MM.1S (cell line): ENCODE measurements at regions not wholly inside any gene's neighbourhood (a gene's known extent, or its start where the extent isn't known, plus 50 kb on each side); places are given as distances from the start of the nearest gene placed in this dataset.

ENCODE experiments used
- DNase-seq: peaks from one replicate; pipeline ENCODE4 v3.0.0-alpha.2; 2015
- H2AFZ ChIP-seq: fragments of 300-600 bp; sonication (generic); 2 replicates; pipeline ENCODE4 v1.6.0; 2016; ENCODE audit warnings: antibody characterized with exemption, low read length
- H3F3A ChIP-seq: fragments of 300-600 bp; sonication (generic); 2 replicates; pipeline ENCODE4 v1.6.1; 2016; ENCODE audit warnings: mild to moderate bottlenecking, antibody characterized with exemption, low read length, moderate library complexity, mixed read lengths; ENCODE audit not compliant: insufficient read depth
- H3K27ac ChIP-seq: fragments of 300-600 bp; sonication (generic); 2 replicates; pipeline ENCODE4 v1.5.1; 2016; ENCODE audit warnings: mild to moderate bottlenecking, low read length
- H3K27me3 ChIP-seq: fragments of 300-600 bp; sonication (generic); replicated peaks from 2 replicates; pipeline ENCODE4 v1.6.0; 2016; ENCODE audit warnings: low read length; ENCODE audit not compliant: insufficient read depth
- H3K36me3 ChIP-seq: fragments of 300-600 bp; sonication (generic); replicated peaks from 2 replicates; pipeline ENCODE4 v1.6.1; 2016; ENCODE audit warnings: mild to moderate bottlenecking, low read length, mixed read lengths; ENCODE audit not compliant: insufficient read depth
- H3K4me1 ChIP-seq: fragments of 300-600 bp; sonication (generic); 2 replicates; pipeline ENCODE4 v1.6.1; 2016; ENCODE audit warnings: low read length, mixed read lengths
- H3K4me2 ChIP-seq: fragments of 300-600 bp; sonication (generic); 2 replicates; pipeline ENCODE4 v1.6.0; 2016; ENCODE audit warnings: low read depth, low read length
- H3K4me3 ChIP-seq: fragments of 300-600 bp; sonication (generic); 2 replicates; pipeline ENCODE4 v1.5.1; 2016; ENCODE audit warnings: low read length, mixed read lengths
- H3K79me2 ChIP-seq: fragments of 300-600 bp; sonication (generic); 2 replicates; pipeline ENCODE4 v1.6.1; 2016; ENCODE audit warnings: mixed run types, low read length, mixed read lengths
- H3K9ac ChIP-seq: fragments of 300-600 bp; sonication (generic); 2 replicates; pipeline ENCODE4 v1.6.1; 2016; ENCODE audit warnings: low read length, mixed read lengths
- H3K9me2 ChIP-seq: fragments of 300-600 bp; sonication (generic); replicated peaks from 2 replicates; pipeline ENCODE4 v1.6.1; 2016; ENCODE audit warnings: mild to moderate bottlenecking, low read length, mixed read lengths; ENCODE audit not compliant: insufficient read depth
- H3K9me3 ChIP-seq: fragments of 300-600 bp; sonication (generic); replicated peaks from 2 replicates; pipeline ENCODE4 v1.6.1; 2016; ENCODE audit warnings: mild to moderate bottlenecking, low read length, mixed read lengths; ENCODE audit not compliant: insufficient read depth
- H4K20me1 ChIP-seq: fragments of 300-600 bp; sonication (generic); 2 replicates; pipeline ENCODE4 v1.6.1; 2016; ENCODE audit warnings: mild to moderate bottlenecking, low read length, moderate library complexity, mixed read lengths; ENCODE audit not compliant: insufficient read depth
- CTCF ChIP-seq: fragments of 300-600 bp; sonication (generic); IDR thresholded peaks from 2 replicates; pipeline ENCODE4 v1.5.1; 2016; ENCODE audit warnings: antibody characterized with exemption, low read length, mixed read lengths
- EZH2 ChIP-seq: fragments of 300-600 bp; sonication (generic); optimal IDR thresholded peaks from 2 replicates; pipeline ENCODE3; 2017; ENCODE audit warnings: low read depth, mild to moderate bottlenecking, antibody characterized with exemption, low read length, mixed read lengths
- EZH2phosphoT487 ChIP-seq: fragments of 300-600 bp; sonication (generic); IDR thresholded peaks from 2 replicates; pipeline ENCODE4 v1.6.1; 2018; ENCODE audit warnings: antibody characterized with exemption, low read length

- no peaks in the 10 kb centered on the region for H3K79me2 ChIP-seq
Measured at GRCh38 chr14:32008602-32009193, 68.4 kb upstream of the ARHGAP5 start.

GRCh38 chr14:32009221-32009975 lies 67.7 kb upstream of the ARHGAP5 start:
- Histone ChIP-seq H3K9me3 (no peaks in the 10 kb centered on the region), H3K4me2 (no peak overlapping the region), H3K27me3 (no peaks in the 10 kb centered on the region), H3K79me2 (no peaks in the 10 kb centered on the region), H4K20me1 (no peaks in the 10 kb centered on the region), H3K27ac (no peak overlapping the region), H3K9ac (no peak overlapping the region), H2AFZ (no peak overlapping the region), H3K36me3 (no peaks in the 10 kb centered on the region), H3K4me3 (no peak overlapping the region), H3F3A (no peaks in the 10 kb centered on the region), H3K9me2 (no peaks in the 10 kb centered on the region), H3K4me1 (no peaks in the 10 kb centered on the region)
- DNase-seq: no peak
- no peak for TF ChIP-seq CTCF

More at GRCh38 chr14:32008602-32009193, 68.4 kb upstream of the ARHGAP5 start:
- no peak for DNase-seq
- Histone ChIP-seq H3K27me3 (no peaks in the 10 kb centered on the region), H3K9me3 (no peaks in the 10 kb centered on the region), H3K27ac (no peak overlapping the region), H3K4me2 (no peak overlapping the region), H3K4me3 (no peak overlapping the region), H3K9me2 (no peaks in the 10 kb centered on the region), H3F3A (no peaks in the 10 kb centered on the region), H3K9ac (no peak overlapping the region), H3K4me1 (no peaks in the 10 kb centered on the region), H4K20me1 (no peaks in the 10 kb centered on the region), H3K36me3 (no peaks in the 10 kb centered on the region), H2AFZ (no peak overlapping the region)
- TF ChIP-seq EZH2phosphoT487 (no peak), CTCF (no peak), EZH2 (no peak)

- no peak overlapping the region for H2AFZ ChIP-seq
- DNase-seq: no peak
- no peak overlapping the region for H3K9ac ChIP-seq
- H3K36me3 ChIP-seq: no peaks in the 10 kb centered on the region
- H3K4me1 ChIP-seq: no peaks in the 10 kb centered on the region
- no peaks in the 10 kb centered on the region for H4K20me1 ChIP-seq
- H3K4me3 ChIP-seq: no peak overlapping the region
- H3K9me2 ChIP-seq: no peaks in the 10 kb centered on the region
- H3K9me3 ChIP-seq: no peaks in the 10 kb centered on the region
- H3K79me2 ChIP-seq: no peaks in the 10 kb centered on the region
- H3F3A ChIP-seq: no peaks in the 10 kb centered on the region
- H3K27me3 ChIP-seq: no peaks in the 10 kb centered on the region
- H3K4me2 ChIP-seq: no peak overlapping the region
- TF ChIP-seq CTCF (no peak), EZH2 (no peak), EZH2phosphoT487 (no peak)
- H3K27ac ChIP-seq: no peak overlapping the region
Measured at GRCh38 chr14:32009976-32010581, 67.0 kb upstream of the ARHGAP5 start.
